NOMO-1 treated with DMSO at 0.1 percent for 48 hours (cell line): ENCODE measurements at regions not wholly inside any gene's neighbourhood (a gene's known extent, or its start where the extent isn't known, plus 50 kb on each side); places are given as distances from the start of the nearest gene placed in this dataset.
"Not testable (repeated sequence)": the region's sequence is repeated elsewhere in the genome, so short reads cannot be mapped to it uniquely, and the experiment has no call there.

Experiments
- DNase-seq: peaks from one replicate; lab custom pipeline; 2025; ENCODE audit not compliant: unreplicated experiment; lab: John Stamatoyannopoulos, UW

DNA sequence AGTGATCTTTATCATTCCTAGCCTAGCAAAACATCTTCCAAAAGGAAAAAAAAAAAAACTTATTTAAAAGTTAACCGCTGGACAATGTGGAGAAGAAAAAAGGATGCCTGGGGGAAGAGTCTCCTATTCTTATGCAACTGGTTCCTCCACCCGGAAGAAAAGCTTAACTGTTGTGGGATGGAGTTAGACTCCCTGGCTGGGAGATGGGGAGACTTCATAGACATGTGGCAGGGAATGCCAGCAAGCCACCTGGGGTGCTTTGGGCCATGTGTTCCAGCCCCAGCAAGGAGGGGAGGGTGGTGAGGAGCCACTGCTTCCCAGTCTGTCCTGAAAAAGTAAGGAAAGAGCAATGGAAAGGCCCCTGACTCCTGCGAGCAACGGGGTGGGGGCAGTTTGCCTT lies 119.4 kb upstream of the SPIN4 start:
- DNase-seq = no peak

DNA sequence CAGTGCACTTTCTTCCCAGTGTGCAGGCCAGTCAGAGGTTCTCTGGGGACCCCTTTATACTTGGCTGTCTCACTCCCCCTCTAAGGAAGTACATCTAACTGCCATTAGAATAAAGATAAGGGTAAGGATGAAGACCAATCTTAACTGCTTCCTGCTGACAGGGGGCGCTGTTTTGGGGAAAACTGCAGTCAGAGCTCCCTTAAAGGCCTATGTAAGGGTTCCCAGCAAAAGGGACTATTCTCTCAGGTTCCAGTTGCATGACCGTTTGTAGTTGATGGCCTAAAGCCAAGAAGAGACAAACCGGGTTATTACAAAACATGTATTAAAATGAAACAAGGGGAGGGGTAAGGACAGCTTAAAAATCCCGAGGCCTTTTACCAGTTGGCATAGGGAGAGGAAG lies 115.6 kb upstream of the SPIN4 start:
- DNase-seq = no peak

DNA sequence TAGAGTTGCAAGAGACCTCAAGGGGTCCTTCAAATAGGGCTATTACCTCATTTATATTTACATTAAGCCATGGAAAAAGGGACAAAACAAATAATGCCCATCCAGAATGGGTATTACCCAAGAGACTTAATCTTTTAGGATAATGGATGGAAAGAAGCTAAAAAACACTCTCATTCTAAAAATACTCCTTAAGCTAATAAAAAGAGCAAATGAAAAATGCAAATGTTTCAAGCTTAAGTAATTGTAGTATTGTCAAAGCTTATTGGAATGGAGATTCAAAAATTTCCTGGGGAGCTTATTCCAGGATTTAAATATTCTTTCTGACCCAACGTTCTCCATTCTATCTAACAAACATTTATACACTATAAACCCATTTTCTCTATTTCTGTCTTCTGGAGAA lies 107.8 kb upstream of the SPIN4 start:
- DNase-seq = no peak

DNA sequence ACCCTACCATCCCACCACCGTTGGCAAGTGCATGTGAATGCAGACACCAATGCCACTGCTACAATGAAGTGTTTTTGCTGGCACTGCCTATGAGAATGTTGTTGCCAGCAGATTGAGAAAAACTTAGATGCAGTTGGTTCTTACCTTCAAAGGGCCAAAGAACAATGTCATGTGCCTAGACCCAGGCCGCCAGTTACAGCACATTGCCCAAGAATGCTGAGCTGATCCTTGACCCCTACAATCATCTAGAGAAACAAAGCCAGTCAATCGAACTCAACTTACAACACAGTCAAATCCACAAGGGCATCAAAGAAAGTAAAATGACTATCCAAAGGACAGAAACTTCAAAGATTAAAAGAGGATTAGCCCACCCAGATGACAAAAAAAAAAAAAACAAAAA lies 102.4 kb upstream of the SPIN4 start:
- no peak for DNase-seq

DNA sequence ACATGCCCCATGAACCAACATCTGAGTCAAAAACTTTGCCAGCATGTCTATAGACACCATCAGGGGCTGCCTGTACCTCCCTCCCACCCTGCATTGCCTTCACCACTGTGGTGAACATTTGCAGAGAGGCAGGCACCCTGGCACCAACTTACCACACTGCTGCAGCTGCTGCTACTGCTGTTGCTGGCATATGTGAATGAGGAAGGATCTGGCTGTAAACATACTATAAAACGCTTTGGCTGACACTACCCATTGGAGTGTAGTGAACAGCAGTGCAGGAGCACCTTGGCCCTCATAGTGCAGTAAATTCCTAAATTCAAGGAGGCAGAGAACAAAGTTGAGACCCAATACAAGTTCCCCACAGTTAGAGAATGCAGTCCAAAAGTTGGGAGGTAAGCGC lies 90.6 kb upstream of the SPIN4 start:
- DNase-seq = no peak

DNA sequence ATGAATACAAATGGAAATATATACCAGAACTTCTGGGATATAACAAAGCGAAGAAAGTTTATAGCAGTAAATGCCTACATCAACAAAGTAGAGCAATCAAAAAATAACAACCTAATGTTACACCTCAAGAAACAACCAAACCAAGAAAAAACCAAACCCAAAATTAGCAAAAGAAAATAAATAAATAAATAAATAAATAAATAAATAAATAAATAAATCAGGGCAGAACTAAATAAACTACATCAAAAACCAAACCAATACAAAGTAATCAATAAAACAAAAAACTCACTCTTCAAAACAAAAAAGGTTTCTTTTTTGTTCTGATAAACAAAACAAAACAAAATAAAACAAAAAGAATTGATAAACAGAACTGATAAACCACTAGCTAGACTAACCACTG lies 88.4 kb upstream of the SPIN4 start:
- DNase-seq = no peak

DNA sequence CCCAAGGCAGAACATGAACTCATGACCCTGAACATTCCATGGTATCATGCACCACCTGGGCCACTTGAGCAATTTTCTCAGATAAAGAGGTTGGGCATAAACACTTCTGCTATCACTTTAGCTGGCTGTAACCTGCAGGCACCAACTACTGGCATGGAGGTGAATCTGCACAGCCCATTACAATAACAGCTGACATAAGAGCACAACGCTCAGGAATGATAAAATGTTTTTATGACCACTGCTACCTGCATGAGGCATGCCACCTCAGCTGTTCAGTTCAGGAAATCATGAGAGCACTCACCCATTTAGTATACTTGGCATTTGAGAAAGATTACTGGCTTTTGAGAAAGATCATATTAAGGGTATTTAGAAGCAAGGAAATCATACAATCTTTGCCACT lies 85.7 kb upstream of the SPIN4 start:
- no peak for DNase-seq

DNA sequence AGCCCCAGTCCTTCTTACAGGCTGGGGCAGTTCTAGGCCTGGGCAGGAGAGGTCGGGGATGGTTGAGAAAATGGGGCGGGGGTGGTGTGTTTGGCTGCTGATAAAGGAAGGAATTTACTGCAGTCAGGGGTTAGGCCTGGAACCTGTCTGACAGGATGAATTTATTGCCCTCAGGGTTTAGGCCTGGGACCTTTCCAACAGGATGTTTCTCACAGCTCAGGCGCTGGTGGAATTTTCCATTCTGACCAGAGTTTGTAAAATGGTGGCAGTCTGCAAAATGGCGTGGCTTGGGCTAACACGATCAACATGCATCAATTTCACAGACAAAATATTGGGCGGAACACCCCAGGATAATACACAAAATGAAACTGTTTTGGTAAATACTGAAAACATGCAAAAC lies 83.5 kb upstream of the SPIN4 start:
- no peak for DNase-seq

DNA sequence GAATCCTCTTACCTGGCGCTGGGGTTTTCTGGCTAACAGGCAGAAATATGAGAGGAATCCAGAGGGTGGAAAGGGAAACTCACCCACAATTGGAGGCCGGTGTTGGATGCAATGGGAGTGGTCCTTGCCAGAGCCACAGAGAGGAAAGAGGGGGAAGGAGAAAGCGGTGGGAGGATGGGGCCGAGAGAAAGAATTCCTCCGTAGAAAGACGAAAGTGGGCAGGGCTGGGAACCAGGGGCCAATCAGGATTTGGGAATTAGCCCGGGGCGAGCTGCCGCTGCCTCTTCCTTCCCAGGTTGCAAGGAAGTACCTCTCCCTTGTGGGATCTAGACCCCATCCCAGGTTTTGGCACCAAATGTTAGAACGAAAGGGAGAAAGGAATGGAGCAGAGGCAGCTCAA lies 83.1 kb upstream of the SPIN4 start:
- DNase-seq = no peak

DNA sequence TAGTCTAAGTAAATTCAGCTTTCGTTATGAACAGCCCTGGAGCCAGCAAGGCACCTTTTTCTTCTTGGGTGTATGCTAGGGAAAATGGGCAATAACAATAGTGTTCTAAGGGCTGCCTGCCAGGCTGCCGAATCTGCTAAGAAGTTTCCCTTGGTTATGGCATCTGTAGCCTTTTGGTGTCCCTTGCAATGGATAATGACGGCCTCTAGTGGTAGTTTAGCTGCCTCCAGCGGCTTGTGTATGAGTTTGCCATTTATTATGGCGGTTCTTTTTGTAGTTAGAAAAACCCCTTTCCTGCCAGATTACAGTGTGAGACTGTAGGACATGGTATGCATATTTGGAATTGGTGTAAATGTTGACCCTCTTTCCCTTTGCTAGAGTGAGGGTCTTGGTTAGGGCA lies 78.9 kb upstream of the SPIN4 start:
- DNase-seq = no peak

DNA sequence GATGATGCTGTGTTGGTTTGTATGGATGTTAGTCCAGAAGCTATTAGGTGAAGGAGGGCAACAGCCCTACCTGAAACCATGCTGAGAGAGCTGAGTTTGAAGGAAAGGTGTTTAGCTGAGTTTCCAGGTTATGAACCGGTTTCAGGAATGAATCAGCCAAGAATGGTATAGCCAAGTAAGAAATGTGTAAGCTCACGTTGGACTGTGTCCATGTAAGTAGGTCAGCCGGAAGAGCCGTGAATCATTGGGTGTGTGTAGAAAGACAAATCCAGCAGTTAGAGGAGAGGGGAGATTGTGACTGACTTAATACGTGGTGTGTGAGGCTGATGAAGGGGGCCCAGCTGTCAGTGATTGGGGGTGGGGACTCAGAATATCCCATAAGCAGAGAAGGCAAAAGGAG lies 77.2 kb upstream of the SPIN4 start:
- DNase-seq = no peak

DNA sequence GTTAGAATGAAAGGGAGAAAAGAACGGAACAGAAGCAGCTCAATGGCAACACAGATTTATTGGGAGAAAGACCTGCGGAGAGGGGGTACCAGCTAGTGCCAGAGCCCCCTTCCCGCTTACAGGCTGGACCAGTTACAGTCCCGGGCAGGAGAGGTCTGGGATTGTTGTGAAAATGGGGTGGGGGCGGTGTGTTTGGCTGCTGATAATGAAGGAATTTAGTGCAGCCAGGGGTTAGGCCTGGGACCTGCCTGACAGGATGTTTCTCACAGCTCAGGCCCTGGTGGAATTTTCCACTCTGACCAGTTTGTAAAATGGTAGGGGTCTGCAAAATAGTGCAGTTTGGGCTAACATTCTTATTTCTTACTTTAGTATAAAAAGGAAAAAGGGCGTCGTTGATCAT lies 75.4 kb upstream of the SPIN4 start:
- DNase-seq = no peak

DNA sequence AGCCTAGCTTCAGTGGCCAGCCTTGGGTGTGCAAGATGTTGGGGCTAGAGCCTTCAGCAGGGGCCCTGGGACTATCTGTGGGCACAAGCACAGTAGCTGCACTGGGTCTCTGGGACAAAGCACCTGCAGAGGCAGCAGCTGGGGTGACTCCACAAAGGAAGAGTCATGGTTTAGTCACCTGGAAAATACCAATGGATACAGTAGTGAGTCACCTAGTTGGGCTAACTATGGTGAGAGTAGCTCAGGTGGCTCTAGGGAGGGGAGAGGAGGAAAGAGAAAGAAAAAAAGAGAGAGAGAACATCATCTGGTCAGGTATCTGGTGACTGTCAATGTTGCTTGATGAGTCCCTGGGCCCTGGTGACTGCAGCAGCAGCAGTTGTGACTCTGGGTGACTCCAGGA lies 72.9 kb upstream of the SPIN4 start:
- no peak for DNase-seq

DNA sequence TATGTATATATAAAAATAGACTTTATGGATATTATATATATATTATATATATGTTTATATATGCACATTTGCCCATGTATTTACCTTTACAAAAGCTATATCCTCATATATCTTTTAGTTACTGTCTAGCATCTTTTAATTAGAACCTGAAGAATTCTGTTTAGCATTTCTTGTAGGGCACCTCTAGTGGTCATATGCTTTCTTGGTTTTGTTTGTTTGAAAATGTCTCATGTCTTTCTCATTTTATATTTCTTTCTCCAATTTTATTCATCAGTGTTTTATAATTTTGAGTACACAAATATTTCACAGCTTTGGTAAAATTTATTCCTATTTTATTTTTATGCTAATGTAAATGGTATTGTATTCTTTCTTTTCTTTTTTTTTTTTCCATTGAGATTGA lies 70.3 kb upstream of the SPIN4 start:
- no peak for DNase-seq

DNA sequence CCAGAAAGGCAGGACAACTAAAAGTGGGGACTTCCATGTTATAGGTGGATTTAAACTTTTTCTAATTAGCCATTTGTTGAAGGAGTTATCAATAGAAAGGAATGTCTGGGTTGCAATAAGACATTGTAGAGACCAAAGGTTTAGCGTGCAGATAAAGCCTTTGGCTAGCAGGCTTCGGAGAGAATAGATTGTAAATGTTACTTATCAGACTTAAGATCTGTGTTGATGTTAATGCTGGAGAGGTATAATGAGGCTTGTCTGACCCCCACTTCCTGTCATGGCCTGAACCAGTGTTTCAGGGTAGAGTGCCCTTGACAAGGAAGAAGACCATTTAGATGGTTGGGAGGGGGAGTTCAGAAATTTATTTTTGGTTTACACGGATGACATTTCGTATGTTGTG lies 67.1 kb upstream of the SPIN4 start:
- no peak for DNase-seq

DNA sequence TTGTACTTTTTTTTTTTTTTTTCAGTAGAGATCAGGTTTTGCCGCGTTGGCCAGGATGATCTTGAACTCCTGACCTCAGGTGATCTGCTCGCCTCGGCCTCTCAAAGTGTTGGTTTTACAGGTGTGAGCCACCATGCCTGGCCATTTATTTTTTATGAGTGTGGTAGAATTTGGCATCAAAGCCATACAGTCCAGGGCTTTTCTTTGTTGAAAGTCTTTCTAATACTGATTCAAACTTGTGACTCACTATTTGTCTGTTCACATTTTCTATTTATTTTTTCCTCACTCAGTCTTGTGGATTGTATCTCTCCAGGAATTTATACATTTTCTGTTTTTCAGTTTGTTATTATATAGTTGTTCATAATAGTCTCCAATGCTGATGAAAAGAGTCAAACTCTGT lies 66.5 kb upstream of the SPIN4 start:
- DNase-seq = no peak

DNA sequence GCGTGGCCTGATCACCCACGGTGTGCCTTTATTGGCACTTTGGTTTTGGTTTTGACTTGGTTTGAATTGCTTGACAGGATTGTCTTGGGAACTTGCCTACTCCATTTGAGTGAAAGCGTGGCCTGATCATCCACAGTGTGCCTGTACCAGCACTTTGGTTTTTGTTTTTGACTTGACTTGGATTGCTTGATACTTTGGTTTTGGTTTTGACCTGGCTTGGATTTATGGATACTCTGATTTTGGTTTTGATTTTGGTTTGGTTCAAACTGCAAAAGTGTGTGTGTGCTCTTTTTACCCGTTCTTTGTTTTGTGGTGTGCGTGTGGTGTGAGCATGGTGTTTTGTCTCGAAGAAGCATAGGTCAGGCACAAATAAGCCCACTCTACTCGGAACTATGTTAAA lies 58.8 kb upstream of the SPIN4 start:
- not testable (repeated sequence) for DNase-seq

DNA sequence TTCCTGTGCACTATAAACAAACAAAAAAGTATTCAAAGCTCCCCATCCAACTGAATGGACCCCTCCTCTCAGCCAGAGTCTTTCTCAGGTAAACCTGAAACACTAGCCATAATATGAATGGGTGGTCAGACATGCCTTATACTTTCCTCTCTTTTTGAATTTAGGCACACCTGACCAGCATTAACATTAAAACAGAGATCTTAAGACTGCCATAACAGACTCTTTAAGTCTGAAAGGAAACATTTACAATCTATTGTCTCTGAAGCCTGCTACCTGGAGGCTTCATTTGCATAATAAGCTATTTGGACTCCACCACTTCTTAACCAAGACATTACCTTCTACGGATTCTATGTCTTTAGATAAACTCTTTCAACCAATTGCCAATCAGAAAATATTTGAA lies 56.9 kb upstream of the SPIN4 start:
- DNase-seq = no peak

DNA sequence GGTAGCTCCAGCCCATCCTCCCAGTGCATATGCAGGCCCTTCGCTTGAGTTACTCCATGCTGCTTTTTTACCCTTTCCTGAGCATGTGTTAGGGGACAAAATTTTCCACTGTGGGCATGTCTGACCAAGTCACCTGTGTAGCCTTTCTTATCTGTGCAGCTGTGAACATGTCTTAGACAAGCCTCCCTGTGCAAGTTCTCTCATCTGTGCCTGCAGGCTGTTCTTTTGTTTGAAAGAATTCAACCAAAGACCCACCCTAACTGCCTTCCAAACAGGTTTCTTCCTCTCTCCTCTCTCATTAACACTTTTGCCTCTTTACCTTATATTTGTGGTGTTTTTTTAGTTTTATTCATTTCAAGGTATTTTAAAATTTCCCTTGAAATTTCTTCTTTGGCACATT lies 53.2 kb upstream of the SPIN4 start:
- no peak for DNase-seq

DNA sequence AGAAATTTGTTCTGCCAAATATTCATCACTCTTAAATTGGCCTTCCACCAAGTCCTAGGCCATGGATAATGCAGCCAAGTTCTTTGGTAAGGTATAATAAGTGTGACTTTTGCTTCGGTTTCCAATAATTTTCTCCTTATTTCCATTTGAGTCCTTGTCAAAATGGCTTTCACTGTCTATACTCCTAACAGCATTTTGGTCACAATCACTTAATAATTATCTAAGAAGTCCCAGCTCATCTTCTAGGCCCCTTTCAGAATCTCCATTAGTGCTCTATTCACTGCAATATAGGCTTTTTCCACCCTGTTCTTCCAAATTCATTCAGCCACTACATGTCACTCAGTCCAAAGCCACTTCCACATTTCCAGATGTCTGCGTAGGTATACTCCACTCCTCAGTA lies 51.0 kb upstream of the SPIN4 start:
- DNase-seq = no peak
